ENCODE measurements at regions not wholly inside any gene's neighbourhood (a gene's known extent, or its start where the extent isn't known, plus 50 kb on each side); places are given as distances from the start of the nearest gene placed in this dataset.
"Not testable (repeated sequence)": the region's sequence is repeated elsewhere in the genome, so short reads cannot be mapped to it uniquely, and the experiment has no call there.

DNA sequence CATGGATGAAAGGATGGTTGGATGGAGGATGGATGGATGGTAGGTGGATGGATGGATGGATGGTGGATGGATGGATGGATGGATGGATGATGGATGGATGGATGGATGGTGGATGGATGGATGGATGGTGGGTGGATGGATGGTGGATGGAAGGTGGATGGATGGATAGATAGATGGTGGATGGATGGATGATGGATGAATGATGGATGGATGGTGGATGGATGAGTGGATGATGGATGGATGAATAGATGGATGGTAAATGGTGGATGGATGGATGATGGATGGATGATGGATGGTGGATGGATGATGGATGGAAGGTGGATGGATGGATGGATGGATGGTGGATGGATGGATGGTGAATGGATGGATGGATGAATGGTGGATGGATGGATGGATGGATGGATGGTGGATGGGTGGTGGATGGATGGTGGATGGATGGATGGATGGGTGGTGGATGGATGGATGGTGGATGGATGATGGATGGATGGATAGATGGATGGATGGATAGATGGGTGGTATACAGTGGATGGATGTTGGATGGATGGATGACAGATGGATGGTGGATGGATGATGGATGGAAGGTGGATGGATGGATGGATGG is 350.8 kb downstream of the BRD1 start:
- DNase-seq = no peak

- no peak for DNase-seq
These were observed 351.5 kb downstream of the BRD1 start for GRCh38 chr22:49476176-49476575.

- no peak for DNase-seq
These were observed 352.4 kb downstream of the BRD1 start for GRCh38 chr22:49475253-49475652.

DNA sequence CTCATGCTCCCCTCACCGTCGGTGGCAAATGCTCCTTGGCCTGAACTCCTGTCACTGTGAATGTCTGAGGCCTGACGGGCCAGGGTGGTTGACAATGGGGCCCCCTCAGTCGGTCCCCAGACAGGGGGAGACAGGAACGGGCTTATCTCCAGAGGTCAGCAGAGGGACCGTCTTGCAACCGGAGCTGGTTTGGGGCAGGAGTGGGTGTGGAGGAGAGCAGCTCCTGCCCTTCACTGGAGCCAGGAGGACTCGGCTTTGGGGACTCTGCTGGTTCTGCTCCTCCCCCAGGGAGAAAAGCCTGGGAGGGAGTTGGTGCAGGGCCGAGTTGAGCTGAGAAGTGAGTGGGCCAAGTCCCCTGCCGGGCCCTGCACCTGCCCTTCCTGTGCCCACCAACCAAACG is 354.4 kb downstream of the BRD1 start:
- DNase-seq = no peak

DNA sequence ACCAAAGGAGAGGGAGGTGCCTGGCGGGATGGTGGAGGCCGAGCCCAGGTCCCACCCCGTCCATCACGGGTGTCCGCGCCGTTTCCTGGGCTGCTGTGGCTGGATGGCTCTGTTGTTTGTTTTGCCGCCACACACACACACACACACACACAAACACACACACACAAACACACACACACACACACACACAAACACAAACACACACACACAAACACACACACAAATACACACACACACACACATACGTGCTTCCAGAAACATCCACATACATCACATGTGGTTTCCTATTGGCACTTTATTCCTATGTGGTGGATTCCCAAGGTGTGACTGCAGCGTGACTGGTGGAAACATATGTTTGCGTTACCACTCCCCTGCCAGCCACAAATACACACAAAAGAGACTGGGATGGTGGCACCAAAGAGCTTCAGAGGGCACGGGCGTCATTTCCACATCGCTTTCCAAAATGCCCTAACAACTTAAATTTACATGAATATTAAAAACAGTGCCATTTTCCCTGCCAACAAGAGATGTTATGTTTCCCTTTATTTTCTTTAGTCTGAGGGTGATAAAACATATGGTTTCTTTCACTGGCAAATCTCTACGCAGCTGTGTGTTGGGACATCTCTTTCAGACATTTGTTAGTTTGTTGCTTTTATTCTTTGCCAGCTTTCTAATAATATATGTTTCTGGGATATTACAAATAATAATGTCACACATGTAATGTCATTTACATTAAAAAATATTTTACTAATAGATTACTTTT is 356.8 kb downstream of the BRD1 start:
- no peak for DNase-seq

- no peak for DNase-seq
These were observed 357.6 kb downstream of the BRD1 start for GRCh38 chr22:49469896-49470740.

DNA sequence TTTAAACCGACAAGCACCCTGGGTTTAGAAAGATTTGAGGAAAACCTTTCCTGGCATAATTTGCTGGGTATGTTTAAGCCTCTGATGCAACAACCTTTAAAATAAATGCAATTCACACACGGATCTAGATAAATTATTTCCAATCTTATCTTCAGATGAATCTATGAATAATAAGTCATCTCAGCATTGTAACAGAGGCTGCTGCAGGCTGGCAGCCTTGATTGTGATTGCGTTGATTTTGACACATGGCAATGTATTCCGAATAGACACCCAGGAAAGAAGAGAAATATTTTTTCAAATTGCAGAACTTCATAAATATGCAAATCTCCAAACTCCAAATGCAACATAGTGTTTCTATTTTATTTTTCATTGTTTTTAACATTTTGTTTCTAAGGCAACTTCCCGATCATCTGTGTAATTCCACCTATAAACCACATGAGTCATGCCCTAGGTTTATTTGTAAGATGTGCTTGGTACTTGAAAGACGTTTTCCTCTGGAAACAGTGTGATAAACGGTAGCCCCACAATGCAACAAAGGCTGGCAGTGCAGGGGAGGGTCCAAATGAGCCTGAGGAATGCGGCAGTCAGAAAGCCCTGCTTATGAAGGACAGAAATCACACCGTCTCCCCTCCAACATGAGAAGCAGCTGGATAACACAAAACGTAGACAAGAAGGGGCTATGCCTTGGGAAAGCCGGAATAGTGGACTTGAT is 359.0 kb downstream of the BRD1 start:
- no peak for DNase-seq

DNA sequence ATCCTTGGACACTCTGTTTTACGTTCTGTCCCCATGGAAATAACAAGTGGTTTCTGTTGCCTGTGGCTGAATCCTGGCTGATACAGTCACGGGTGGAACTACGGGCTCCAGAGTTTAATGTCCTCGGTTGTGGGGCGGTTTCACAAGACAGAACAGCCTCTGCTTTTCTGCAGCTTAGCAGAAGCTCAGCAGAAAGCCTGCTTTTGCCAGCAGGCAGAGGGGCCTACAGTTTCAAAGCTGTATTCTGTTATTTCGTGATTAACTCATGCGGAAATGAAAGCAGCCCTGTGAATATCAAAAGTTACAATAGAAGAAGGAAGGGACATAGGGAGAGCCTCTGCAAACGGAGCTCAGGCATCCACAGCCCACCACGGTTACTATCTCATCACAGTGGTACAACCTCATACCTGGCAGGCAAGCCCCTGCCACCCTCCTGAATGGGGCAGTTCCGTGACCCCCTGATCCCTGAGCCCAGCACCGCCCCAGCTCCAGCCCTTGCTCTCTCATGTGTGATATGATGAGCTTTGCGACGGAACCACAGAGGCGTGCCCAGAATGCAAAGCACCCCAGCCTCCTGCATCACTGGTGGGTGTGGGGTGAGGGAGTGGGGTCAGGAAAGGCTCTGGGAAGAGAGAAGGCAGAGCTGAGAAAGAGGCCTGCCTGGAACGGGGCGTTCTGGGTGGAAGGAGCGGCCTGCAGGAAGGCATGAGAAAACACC is 360.6 kb downstream of the BRD1 start:
- DNase-seq = no peak

- no peak for DNase-seq
These were observed 363.6 kb downstream of the BRD1 start for GRCh38 chr22:49464037-49464436.

- DNase-seq = no peak
These were observed 364.9 kb downstream of the BRD1 start for GRCh38 chr22:49462795-49463194.

GRCh38 chr22:49462291-49462690 is 365.4 kb downstream of the BRD1 start:
- DNase-seq = no peak

DNA sequence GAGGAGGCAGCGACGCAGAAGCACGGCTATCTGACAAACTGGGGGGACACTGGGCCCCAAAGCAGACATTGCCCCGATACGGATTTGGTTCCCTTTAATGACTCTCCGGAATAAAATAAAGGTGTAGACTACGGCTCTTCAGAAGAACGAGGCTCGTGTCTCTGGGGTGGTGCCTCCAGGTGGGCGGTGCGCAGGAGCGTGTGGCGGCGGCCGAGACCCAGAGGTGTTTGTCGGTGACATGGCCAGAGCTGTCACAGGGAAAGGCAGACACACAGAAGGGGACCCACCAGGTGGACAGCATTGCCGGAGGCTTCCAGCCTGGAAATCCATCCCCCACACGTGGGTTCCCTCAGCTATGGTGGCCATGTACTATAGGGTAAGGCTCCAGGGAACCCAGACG is 366.0 kb downstream of the BRD1 start:
- DNase-seq = no peak

- no peak for DNase-seq
These were observed 366.9 kb downstream of the BRD1 start for GRCh38 chr22:49460592-49461281.

DNA sequence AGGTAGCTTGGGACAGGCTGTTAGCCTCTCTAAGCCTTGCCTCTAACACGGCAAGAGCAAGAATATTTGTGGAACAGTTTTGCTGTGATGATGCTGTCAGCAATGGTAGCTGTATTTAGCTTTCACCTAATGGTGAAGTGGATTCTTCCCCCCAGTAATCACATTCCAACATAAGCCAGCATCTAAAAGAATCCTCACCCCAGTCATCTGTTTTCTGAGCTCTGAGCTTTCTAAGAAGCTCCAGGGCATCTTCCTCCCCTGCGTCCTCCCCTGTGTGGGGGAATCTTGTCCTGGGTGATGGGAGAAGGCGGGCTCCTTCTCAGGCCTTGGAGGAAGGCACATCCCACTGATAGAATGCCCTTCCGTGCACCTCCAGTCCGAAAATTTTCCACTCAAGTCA is 367.6 kb downstream of the BRD1 start:
- no peak for DNase-seq

DNA sequence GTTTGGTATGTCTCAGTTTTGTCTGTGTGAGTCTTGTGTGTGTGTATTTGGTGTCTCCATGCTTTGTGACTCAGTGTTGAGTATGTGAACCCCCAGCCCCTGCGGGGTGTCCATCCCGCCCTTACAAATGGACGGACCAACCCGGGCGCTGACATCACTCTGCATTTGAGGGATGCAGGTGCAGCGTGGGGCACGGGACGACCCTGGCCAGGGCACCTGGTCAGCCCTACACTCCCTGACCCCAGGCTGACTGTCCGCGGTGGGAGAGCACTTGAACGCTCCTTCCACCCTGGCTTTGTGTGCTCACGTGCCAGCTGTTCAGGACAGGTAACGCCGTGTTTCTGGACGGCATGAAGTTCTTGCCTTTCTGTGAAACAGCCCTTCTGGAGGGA is 369.0 kb downstream of the BRD1 start:
- no peak for DNase-seq

DNA sequence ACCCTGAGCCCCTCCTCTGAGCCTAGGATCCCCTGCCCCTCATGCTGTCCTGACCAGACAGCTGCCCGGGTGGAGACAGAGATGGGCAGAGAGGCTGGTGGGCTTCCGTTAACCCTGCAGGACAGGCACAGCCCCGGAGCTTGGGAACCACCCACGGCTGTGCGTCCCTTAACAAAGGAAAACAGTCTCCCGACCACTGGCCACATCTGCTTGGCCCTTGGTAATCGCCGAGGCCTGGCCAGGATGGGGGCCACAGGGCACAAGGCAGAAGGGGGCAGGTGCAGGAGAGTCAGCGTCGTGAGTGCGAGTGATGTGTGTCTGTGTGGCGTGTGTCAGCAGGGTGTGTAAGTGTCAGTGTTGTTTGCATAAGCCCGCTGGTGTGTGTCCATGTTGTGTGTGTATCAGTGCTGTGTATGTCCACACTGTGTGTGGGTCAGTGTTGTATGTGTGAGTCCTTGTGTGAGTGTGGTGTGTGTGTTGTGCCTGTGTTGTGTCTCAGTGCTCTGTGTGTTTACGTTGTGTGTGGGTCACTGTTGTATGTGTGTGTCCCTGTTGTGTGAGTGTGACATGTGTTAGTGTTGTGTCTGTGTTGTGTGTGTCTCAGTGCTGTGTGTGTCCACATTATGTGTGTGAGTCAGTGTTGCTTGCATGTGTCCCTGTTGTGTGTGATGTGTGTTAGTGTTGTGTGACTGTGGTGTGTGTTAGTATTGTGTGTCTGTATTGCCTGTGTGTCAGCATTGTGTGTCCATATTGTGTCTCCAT is 369.5 kb downstream of the BRD1 start:
- no peak for DNase-seq

GRCh38 chr22:49457146-49457545 is 370.5 kb downstream of the BRD1 start:
- DNase-seq = no peak

DNA sequence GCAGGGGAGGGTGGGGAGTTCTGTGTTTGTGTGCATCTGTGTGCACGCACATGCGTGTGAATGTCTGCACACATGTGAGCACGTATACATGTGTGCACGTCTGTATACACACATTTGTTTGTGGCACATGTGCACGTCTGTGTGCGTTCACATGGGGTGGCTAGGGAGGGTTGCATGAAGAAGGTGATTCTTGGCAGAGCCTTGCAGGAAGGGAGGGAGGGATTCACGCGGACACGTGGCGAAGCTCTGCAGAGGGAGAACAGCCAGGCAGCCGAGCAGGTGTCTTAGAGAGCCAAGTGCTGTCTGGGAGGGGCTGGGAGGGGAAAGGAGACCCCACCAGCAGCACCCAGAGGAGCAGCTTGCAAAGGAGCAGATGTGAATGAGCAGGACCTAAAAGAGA is 372.1 kb downstream of the BRD1 start:
- no peak for DNase-seq

DNA sequence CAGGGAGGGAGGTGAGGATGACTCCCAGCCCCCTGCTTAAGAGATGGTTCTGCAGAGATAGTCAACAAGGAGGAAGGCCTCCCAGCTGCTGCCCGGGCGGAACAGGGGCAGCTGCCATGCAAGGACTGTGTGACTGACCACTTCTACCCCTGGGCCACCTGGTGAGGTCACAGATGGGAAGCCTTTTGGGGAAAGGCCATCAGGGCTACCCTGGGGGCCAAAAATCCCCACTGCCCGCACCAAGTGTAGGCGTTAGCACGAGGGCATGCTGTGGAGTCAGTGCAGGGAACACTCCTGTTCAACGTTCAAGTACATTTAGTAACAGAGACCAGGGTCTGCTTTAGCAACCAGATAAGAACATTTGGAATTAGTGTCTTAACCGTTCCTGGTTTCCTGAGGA is 372.9 kb downstream of the BRD1 start:
- DNase-seq = no peak

DNA sequence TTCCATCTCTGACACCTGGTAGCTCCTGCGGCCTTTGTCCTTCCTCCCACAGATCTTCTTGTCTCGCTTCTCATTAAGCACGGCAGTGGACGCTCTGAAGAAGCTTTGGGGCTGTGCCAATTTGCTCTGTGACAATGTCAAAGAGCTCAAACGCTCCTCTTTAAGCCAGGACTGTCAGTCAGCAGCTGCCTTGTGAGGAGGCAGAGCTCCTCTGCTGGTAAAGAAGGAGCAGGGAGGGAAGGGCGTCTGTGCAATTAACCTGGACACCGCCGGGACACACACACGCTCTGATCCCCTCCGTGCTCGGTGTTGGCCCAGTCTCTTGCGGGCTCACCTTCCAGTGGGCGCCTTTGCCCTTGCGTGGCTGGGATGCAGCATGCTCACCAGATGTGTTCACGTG is 373.9 kb downstream of the BRD1 start:
- no peak for DNase-seq

DNA sequence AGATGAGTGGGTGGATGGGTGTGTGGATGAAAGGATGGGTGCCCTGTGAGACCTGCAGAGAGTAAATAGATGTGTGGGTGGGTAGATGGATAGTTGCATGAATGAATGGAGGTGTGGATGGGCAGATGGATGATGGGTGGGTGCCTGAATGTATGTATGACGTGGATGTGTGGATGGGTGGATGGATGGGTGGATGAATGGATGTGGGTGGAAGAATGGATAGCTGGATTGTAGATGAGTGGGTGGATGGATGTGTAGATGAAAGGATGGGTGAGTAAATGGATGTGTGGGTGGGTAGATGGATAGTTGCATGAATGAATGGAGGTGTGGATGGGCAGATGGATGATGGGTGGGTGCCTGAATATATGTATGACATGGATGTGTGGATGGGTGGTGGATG is 374.7 kb downstream of the BRD1 start:
- DNase-seq = not testable (repeated sequence)
